ENCODE measurements at regions not wholly inside any gene's neighbourhood (a gene's known extent, or its start where the extent isn't known, plus 50 kb on each side); places are given as distances from the start of the nearest gene placed in this dataset.

DNA sequence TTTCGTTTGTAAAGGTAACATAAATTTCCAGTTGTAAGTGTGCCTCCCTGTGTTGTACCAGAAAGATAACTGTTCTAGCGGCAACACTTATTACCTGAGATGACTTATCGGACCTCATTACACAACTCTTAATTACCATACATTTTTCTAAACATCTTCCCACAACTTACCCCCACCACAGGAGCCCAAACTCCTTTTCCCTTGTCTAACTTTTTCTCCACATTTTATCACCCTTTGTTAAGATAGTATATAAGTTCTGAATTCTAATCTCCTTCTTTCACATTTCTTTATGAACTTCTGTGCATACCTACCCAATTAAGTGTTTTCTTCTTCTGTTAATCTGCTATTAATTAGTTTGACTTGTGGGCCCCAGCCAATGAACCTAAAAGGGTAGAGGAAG, 143.7 kb upstream of the CAMK1G start:
- TF ChIP-seq, protein P1, sequence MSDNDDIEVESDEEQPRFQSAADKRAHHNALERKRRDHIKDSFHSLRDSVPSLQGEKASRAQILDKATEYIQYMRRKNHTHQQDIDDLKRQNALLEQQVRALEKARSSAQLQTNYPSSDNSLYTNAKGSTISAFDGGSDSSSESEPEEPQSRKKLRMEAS (IDR thresholded peaks at IDR 0.05), result no peak
- TF ChIP-seq YY1 (IDR thresholded peaks at IDR 0.05; ENCODE audit: low read depth), result no peak
- TF ChIP-seq FOXM1 (IDR thresholded peaks at IDR 0.05; ENCODE audit: borderline replicate concordance, low read depth), result no peak
- TF ChIP-seq RAD21 (IDR thresholded peaks at IDR 0.05; ENCODE audit: low read depth), result no peak
- no peak for TF ChIP-seq TAF1 (IDR thresholded peaks at IDR 0.05; ENCODE audit: low read depth)
- no peak for TF ChIP-seq CEBPB (IDR thresholded peaks at IDR 0.05)
- no peak for TF ChIP-seq TCF12 (IDR thresholded peaks at IDR 0.05; ENCODE audit: low read depth)
- TF ChIP-seq CREB1 (IDR thresholded peaks at IDR 0.05; ENCODE audit: low read depth), result no peak
- TF ChIP-seq ZBTB7A (IDR thresholded peaks at IDR 0.05; ENCODE audit: low read depth), result no peak
- TF ChIP-seq EP300 (IDR thresholded peaks at IDR 0.05; ENCODE audit: borderline replicate concordance), result no peak
- no peak for TF ChIP-seq EGR1 (IDR thresholded peaks at IDR 0.05)
- TF ChIP-seq, protein P2, sequence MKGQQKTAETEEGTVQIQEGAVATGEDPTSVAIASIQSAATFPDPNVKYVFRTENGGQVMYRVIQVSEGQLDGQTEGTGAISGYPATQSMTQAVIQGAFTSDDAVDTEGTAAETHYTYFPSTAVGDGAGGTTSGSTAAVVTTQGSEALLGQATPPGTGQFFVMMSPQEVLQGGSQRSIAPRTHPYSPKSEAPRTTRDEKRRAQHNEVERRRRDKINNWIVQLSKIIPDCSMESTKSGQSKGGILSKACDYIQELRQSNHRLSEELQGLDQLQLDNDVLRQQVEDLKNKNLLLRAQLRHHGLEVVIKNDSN (IDR thresholded peaks at IDR 0.05), result no peak
- TF ChIP-seq, protein P3, sequence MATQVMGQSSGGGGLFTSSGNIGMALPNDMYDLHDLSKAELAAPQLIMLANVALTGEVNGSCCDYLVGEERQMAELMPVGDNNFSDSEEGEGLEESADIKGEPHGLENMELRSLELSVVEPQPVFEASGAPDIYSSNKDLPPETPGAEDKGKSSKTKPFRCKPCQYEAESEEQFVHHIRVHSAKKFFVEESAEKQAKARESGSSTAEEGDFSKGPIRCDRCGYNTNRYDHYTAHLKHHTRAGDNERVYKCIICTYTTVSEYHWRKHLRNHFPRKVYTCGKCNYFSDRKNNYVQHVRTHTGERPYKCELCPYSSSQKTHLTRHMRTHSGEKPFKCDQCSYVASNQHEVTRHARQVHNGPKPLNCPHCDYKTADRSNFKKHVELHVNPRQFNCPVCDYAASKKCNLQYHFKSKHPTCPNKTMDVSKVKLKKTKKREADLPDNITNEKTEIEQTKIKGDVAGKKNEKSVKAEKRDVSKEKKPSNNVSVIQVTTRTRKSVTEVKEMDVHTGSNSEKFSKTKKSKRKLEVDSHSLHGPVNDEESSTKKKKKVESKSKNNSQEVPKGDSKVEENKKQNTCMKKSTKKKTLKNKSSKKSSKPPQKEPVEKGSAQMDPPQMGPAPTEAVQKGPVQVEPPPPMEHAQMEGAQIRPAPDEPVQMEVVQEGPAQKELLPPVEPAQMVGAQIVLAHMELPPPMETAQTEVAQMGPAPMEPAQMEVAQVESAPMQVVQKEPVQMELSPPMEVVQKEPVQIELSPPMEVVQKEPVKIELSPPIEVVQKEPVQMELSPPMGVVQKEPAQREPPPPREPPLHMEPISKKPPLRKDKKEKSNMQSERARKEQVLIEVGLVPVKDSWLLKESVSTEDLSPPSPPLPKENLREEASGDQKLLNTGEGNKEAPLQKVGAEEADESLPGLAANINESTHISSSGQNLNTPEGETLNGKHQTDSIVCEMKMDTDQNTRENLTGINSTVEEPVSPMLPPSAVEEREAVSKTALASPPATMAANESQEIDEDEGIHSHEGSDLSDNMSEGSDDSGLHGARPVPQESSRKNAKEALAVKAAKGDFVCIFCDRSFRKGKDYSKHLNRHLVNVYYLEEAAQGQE (IDR thresholded peaks at IDR 0.05; ENCODE audit: low read depth), result no peak
- no peak for TF ChIP-seq NFIC (IDR thresholded peaks at IDR 0.05)

Measured in Ishikawa (cell line).